Right lobe of liver (tissue), 4 donors: ENCODE measurements at regions not wholly inside any gene's neighbourhood (a gene's known extent, or its start where the extent isn't known, plus 50 kb on each side); places are given as distances from the start of the nearest gene placed in this dataset.

ENCODE experiments used
- POLR2A ChIP-seq: fragments of 450-650 bp; IDR thresholded peaks from one replicate; pipeline ENCODE4 v1.6.1; 2017; ENCODE audit warnings: antibody characterized with exemption, mild to moderate bottlenecking
- TF ChIP-seq, protein P1 (sequence below), 4 donors: fragments of 200-600 bp in 3 of 4; fragments of 450-650 bp in 1 of 4; IDR thresholded peaks; one replicate each; pipeline versions ENCODE4 v1.5.1 to v1.8.0; 2016 to 2022; ENCODE audit warnings: antibody characterized with exemption in 4 of 4, mild to moderate bottlenecking in 2 of 4
- donor health status: DM: no; HTN: no; CAD: no.
- donor health status: DM: no; HTN: no; CAD: no.
- donor health status: DM: no; HTN: yes; CAD: no.

- TF ChIP-seq, protein P1, sequence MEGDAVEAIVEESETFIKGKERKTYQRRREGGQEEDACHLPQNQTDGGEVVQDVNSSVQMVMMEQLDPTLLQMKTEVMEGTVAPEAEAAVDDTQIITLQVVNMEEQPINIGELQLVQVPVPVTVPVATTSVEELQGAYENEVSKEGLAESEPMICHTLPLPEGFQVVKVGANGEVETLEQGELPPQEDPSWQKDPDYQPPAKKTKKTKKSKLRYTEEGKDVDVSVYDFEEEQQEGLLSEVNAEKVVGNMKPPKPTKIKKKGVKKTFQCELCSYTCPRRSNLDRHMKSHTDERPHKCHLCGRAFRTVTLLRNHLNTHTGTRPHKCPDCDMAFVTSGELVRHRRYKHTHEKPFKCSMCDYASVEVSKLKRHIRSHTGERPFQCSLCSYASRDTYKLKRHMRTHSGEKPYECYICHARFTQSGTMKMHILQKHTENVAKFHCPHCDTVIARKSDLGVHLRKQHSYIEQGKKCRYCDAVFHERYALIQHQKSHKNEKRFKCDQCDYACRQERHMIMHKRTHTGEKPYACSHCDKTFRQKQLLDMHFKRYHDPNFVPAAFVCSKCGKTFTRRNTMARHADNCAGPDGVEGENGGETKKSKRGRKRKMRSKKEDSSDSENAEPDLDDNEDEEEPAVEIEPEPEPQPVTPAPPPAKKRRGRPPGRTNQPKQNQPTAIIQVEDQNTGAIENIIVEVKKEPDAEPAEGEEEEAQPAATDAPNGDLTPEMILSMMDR (IDR thresholded peaks at IDR 0.05): no peak
- TF ChIP-seq POLR2A: no peak
These were observed 78.7 kb upstream of the ACTBL2 start for GRCh38 chr5:57561231-57561842.
